ENCODE measurements at regions not wholly inside any gene's neighbourhood (a gene's known extent, or its start where the extent isn't known, plus 50 kb on each side); places are given as distances from the start of the nearest gene placed in this dataset.

GRCh38 chr2:145079641-145080040, 559.7 kb upstream of the ZEB2 start:
- Histone ChIP-seq H3K27ac (ENCODE audit: low read depth) (no peak overlapping the region), H2AFZ (no peak overlapping the region), H3K4me3 (no peak overlapping the region), H3K36me3 (ENCODE audit: insufficient read depth) (no peaks in the 10 kb centered on the region), H4K20me1 (replicated peaks; ENCODE audit: insufficient read depth) (no peaks in the 10 kb centered on the region), H3K4me1 (ENCODE audit: insufficient read depth) (no peaks in the 10 kb centered on the region), H3K9me2 (ENCODE audit: insufficient read depth) (no peaks in the 10 kb centered on the region), H3K27me3 (ENCODE audit: insufficient read depth) (no peaks in the 10 kb centered on the region), H3K79me2 (replicated peaks; ENCODE audit: insufficient read depth) (no peaks in the 10 kb centered on the region), H3F3A (replicated peaks; ENCODE audit: low read depth) (no peaks in the 10 kb centered on the region), H3K4me2 (no peak overlapping the region)
- no peak overlapping the region for H3K27ac Mint-ChIP-seq
- DNase-seq (ENCODE audit: low spot score) (no peak), ATAC-seq (no peak)
- H3K4me3 Mint-ChIP-seq, result no peak overlapping the region
- no peaks in the 10 kb centered on the region for H3K4me1 Mint-ChIP-seq
- no peak for TF ChIP-seq ZNF331 (CRISPR knock-in tag; IDR thresholded peaks at IDR 0.05; ENCODE audit: low read depth)
- no peak for TF ChIP-seq REST (IDR thresholded peaks at IDR 0.05; ENCODE audit: unreplicated experiment)
- no peak for TF ChIP-seq JUNB (IDR thresholded peaks at IDR 0.05; ENCODE audit: unreplicated experiment)
- TF ChIP-seq EZH2phosphoT487 (IDR thresholded peaks at IDR 0.05; ENCODE audit: unreplicated experiment), result no peak
- no peak for TF ChIP-seq CTCF (conservative IDR thresholded peaks at IDR 0.05; ENCODE audit: low read depth in 2 of 2)
- no peak for TF ChIP-seq CREB1 (CRISPR knock-in tag; IDR thresholded peaks at IDR 0.05; ENCODE audit: low read depth)
- H3K36me3 Mint-ChIP-seq (ENCODE audit: low read depth), result no peaks in the 10 kb centered on the region
- no peaks in the 10 kb centered on the region for H3K9me3 Mint-ChIP-seq
- H3K27me3 Mint-ChIP-seq (ENCODE audit: insufficient read depth, low read depth, poor library complexity), result no peaks in the 10 kb centered on the region

DNA sequence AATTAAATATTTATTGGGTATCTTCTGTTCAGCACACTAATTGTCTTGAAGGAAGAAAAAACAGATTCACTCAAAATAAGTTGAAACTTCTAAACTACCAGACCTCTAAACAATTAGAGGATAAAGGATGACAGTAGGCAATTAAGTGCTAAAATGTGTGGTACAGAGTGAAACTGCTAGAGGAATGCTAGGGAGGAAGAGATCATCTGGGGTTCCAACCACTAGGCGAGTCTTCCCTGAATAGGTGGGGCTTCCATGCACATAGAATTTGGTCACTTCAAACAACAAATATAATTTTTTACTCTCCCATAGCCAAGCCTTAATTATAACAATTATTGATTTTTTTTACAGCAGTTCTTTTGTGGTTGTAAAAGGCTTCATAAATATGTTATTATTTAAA, 559.0 kb upstream of the ZEB2 start:
- Histone ChIP-seq H3K36me3 (ENCODE audit: insufficient read depth) (no peaks in the 10 kb centered on the region), H3K4me3 (no peak overlapping the region), H3K9me2 (ENCODE audit: insufficient read depth) (no peaks in the 10 kb centered on the region), H3K4me2 (no peak overlapping the region), H3K27me3 (ENCODE audit: insufficient read depth) (no peaks in the 10 kb centered on the region), H2AFZ (no peak overlapping the region), H3F3A (replicated peaks; ENCODE audit: low read depth) (no peaks in the 10 kb centered on the region), H3K27ac (ENCODE audit: low read depth) (no peak overlapping the region), H4K20me1 (replicated peaks; ENCODE audit: insufficient read depth) (no peaks in the 10 kb centered on the region), H3K79me2 (replicated peaks; ENCODE audit: insufficient read depth) (no peaks in the 10 kb centered on the region), H3K4me1 (ENCODE audit: insufficient read depth) (no peaks in the 10 kb centered on the region)
- Mint-ChIP-seq H3K4me3 (no peak overlapping the region), H3K4me1 (no peaks in the 10 kb centered on the region), H3K27ac (no peak overlapping the region), H3K36me3 (ENCODE audit: low read depth) (no peaks in the 10 kb centered on the region), H3K27me3 (ENCODE audit: insufficient read depth, low read depth, poor library complexity) (no peaks in the 10 kb centered on the region), H3K9me3 (no peaks in the 10 kb centered on the region)
- DNase-seq (ENCODE audit: low spot score), result no peak
- no peak for ATAC-seq
- TF ChIP-seq NANOG (IDR thresholded peaks at IDR 0.05; ENCODE audit: borderline replicate concordance) (no peak), STAT1 (IDR thresholded peaks at IDR 0.05; ENCODE audit: unreplicated experiment) (no peak), EZH2 (IDR thresholded peaks at IDR 0.05; ENCODE audit: low read depth, unreplicated experiment) (no peak), JUNB (IDR thresholded peaks at IDR 0.05; ENCODE audit: unreplicated experiment) (no peak), REST (IDR thresholded peaks at IDR 0.05; ENCODE audit: unreplicated experiment) (no peak), CREB1 (CRISPR knock-in tag; IDR thresholded peaks at IDR 0.05; ENCODE audit: low read depth) (no peak), CTCF (conservative IDR thresholded peaks at IDR 0.05; ENCODE audit: low read depth in 2 of 2) (no peak), ZNF331 (CRISPR knock-in tag; IDR thresholded peaks at IDR 0.05; ENCODE audit: low read depth) (no peak), POLR2AphosphoS5 (IDR thresholded peaks at IDR 0.05; ENCODE audit: low read depth) (no peak), ZNF114 (CRISPR knock-in tag; IDR thresholded peaks at IDR 0.05) (no peak), EZH2phosphoT487 (IDR thresholded peaks at IDR 0.05; ENCODE audit: unreplicated experiment) (no peak)

Data from GM23338 (cell line).